AG08395 (cell line): ENCODE measurements at regions not wholly inside any gene's neighbourhood (a gene's known extent, or its start where the extent isn't known, plus 50 kb on each side); places are given as distances from the start of the nearest gene placed in this dataset.

ENCODE experiments used
- DNase-seq: peaks from one replicate; pipeline ENCODE4 v3.0.0; 2012; ENCODE audit warnings: mixed read lengths, low spot score

DNA sequence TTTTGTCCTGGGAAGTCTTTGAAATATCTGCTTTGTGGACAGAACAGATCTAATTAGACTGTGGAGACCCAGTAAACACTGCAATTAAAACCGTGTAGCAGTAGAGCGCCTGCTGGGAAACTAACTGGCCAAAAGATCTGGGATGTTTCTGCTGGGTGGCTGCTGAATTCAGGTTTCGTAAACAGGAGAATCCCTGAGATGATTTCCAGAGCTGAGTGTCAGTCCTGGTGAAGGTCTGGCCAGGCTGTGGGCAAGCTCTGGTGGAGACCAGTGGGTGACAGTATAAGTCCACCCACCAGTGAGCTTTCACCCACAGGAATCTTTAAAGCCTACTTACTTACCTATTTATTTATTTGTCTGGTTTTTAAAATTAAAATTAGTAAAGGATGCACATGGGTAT lies 257.2 kb downstream of the IRF8 start:
- DNase-seq, result no peak

DNA sequence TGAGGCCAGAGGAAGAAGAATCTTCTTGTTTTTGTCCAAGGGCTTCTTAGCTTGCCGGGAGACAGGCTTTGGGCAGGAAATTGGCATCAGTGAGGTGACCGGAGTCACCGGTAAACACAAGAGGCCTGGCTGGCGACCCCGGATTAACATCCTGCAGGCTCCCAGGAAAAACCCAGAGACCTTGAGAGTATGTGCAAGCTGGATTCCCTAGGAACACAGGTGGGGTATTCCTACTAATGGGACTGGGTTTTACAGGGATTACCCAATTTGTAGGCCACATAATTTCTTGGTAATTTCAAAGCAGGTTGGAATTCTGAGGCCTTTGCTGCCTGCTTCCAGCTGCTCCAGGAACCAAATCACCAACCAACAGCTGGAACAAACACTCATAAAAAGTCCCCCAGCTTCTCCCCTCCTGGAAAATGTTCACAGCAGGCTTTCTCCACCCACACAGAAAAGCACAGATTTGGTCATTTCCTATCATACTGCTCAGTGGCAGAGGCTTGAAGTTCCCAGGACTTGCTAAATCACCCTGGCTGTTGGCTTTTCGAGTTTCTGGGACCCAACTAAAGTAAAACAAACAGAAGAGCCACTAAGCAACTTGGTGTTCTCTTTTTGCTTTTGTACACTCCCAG lies 258.8 kb downstream of the IRF8 start:
- DNase-seq, result no peak

DNA sequence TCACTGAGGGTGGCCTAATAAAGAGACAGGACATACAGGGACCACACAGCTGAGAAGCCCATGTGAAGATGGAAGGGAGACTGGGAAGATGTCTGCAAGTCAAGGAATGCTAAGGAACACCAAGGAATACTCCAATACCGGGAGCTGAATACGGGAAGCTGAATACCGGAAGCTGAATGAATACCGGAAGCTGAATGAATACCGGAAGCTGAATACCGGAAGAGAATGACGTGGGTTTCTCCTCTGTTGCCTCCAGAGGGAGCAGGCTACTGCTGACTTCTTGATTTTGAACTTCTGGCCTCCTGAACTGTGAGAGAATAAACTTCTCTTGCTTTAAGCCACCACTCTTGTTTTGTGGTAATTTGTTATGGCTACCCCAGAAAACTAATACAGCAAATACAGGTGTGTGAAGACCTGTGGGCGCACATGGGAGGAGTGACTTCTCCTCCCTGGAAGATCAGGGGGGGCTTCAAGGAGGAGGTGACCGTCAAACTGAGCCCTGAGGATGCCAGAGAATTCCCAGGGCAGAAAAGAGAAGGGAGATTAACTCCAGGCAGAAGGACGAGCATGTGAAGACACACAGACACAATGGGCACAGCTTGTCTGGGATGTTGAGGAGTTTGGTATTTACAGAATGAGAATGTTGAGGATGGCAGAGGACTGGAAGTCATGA lies 259.9 kb downstream of the IRF8 start:
- DNase-seq, result no peak

DNA sequence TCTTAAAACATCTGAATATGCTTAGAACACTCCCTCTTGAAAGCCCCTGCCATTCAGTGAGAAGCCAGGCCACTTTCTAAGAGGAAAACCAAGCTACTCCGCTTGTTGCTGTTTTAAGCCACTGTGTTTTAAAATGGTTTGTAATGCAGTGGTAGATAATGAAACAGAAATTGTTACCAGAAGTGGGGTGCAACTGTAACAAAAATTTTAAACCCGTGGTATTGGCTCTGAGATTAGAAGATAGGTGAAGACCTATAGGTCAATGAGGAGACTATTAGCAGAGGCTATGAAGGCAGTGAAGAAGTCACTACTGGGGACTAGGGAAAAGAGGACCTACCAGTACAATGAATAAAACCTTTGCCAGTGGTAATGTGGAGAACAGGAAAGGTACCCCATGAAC lies 266.5 kb downstream of the IRF8 start:
- no peak for DNase-seq

DNA sequence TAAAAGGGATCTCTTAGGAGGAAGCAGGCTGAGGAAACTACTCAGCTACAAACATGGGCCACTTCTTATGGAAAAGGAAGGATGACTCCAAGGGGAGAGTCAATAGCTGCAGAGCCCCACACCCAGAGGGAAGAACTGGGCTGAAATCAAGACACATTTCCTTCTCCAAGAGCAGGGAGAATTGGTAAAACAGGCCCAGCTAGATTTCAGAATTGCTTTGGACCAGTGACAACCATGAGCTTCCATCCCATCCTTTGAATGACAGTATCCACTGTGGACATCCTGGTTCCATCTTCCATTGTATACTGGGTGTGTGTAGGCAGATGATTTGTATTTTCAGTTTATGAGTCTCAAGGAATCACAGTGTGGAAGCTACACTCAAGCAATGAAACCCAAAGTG lies 267.5 kb downstream of the IRF8 start:
- DNase-seq, result no peak

DNA sequence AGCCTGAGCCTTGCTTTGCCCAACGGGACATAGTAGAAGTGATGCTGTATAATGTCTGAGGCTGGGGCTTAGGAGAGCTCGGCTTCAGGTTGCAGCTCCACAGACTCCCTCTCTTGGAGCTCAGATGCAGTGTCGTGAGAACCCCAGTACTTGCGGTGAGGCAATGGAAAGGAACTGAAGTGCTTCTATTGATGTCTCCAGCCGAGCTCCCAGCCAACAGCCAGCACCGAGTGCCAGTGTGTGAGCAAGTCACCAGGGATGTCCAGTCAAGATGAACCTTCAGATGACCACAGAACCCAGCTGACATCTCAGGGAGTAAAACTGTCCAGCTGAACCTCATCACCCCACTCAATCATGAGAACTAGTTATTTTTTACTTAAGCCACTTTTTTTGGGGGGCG lies 268.1 kb downstream of the IRF8 start:
- DNase-seq, result no peak

DNA sequence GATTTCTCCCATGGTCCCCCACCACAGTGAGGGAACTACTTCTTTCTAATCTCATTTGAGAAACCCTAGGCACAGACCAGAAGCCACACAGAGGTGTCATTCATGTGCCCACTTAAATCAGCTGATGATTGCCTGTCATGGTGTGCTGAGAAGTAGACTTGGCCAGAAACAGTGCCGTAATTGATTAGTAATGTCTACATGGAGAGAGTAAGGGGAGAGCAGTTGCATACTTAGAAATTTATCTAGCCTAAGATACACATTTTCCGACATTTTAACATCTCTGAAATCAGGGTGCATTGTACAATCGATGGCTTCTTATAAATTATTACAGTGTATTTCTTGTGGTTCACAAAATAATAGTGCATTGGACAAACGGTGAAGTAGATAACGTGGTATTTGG lies 271.8 kb downstream of the IRF8 start:
- DNase-seq, result no peak

DNA sequence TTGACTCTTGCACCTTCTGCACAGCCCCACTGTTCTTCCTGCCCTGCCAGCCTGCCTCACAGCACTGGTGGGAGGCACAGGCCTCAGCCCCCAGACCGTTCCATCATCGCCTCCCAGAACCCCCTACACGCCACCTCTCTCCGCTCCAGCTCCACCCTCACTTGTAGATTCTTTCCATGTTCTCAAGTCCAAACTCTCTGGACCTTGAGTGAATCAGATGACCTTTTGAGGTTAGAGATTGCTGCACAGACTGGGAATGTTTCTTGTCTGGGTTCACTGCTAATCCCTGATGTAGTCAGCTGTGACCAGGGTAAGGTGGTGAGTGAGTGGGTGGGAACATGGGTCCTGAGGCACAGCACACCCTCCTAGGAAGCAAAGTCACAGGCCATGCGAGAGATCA lies 272.4 kb downstream of the IRF8 start:
- DNase-seq, result no peak

DNA sequence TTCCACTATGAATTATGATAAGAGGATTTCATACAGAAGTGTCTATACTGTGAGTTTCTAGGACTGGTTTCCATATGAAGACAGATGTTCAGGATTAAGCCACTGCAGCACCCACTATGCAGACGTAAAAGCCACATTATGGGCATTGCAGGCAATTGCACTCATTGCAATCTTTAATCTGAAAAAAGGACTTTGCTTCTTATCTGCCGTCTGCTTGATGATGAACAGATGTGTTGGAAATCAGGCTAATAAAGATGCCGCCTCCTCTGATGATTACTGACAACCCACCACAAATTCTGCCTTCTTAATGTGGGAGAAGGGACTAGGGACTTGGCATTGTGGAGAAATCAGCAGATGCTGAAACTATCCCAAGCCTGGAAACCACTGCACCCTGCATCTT lies 276.9 kb downstream of the IRF8 start:
- no peak for DNase-seq

DNA sequence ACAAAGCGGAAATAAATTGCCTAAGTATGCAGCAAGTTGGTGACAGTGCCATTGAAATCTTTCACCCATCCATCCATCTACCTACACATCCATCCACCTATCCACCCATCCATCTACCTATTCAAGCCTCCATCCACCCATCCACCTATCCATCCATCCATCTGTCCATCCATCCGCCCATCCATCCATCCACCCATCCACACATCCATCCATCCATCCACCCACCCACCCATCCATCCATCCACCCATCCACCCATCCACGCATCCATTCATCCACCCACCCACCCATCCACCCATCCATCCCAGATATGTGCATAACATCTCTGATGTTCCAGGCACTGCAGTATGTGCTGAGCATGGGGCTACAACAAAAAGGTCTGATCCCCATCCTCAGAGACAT lies 277.5 kb downstream of the IRF8 start:
- no peak for DNase-seq

DNA sequence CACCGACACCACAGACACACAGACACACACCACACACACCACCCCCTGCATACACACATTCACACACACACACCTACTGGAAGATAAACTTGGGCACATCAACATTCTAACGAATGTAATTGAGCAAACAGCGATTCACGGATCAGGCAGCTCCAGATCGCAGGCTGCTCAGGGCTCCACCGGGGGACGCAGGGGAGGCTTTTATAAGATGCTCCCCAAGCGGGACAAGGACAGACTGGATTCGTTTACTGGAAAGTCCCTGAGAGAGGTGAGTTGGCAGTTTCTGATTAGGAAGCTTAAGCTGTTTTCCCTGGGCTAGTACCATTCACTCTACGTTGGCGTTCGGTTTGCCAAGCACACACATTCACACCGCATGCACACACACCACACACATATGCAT lies 281.3 kb downstream of the IRF8 start:
- DNase-seq, result no peak

DNA sequence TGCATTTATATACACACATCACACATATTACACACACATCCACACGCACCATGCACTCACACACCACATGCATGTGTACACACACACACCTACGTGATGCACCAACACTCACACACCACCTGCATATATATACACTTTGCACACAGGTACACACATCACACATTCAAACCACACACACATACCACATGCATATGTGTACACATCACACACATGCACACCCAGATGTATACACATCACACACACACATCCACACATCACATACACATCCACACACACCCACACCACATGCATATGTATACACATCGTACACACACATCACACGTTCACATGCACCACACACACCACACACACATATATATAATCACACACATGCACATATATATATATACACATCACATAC lies 281.8 kb downstream of the IRF8 start:
- DNase-seq, result no peak

DNA sequence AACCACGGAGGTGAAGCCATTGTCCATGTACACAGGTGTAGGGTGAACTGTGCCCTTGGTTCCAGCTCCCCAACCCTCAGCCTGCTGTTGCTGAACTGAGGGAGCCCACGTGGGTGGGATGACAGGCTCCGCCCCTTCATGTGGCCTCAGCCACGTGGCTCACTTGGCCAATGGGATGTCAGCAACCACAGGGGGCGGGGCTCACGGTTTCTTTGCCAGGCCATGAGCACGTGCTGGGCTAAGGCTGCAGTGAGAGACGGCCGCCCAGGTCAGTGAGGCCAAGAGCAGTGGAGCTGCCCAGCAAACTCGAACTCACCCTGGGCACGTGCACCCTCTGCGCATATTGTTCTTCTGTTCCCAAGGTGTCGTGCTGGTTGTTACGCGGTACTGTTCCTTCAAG lies 282.6 kb downstream of the IRF8 start:
- DNase-seq, result no peak

DNA sequence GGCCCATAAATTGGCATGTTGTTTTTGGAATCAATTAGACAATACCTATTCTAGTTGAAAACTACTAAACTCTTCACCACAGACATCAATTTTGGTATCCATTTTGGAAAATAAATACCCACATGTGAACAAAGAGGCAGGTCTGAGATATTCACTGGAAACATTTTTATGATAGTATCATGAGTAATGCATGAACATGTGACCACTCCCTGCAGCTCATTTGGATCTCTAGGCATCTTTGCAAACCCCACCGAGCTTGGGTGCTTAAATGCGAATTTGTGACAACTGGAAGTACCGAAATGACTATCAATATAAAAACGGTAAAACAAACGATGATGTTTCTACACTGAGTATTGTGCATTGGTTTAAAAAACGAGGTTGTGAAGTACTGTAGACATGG lies 285.2 kb downstream of the IRF8 start:
- DNase-seq, result no peak

DNA sequence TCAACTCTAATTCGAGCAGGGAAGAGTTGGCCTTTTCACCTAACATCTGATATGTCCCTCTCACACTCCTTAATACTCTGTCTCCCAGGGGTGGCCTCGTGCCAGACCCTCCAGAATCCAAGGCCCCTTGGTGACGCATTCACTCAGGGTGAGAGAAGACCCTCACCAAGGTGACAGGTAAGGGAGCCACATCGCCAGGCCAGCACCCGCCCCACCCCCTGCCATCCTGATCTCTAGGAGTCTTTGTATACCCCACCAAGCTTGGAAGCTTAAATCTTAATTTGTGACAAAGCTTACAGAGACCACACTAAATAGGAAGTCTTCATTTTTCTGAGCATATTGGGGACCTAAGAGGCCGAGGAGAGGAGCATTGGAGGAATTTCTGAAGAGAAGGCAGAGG lies 286.1 kb downstream of the IRF8 start:
- DNase-seq, result no peak

DNA sequence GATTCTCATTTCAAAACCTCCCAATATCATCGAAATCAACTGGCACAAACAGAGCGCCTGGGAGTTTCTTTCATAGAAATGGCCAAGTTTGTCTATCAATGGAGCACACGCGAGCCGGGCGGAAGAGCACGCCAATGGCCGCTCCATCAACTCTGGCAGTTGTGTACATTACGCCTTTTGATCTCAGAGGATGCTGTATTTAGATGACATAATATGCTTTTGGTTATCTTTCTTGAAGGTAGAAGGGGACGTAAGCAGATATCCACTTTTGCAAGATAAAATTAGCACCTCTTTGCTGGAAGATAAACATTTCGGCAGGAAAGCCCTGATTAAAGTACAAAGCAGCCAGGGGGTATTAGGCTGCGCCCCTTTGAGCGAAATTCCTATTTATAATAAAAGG lies 287.4 kb downstream of the IRF8 start:
- DNase-seq, result no peak

DNA sequence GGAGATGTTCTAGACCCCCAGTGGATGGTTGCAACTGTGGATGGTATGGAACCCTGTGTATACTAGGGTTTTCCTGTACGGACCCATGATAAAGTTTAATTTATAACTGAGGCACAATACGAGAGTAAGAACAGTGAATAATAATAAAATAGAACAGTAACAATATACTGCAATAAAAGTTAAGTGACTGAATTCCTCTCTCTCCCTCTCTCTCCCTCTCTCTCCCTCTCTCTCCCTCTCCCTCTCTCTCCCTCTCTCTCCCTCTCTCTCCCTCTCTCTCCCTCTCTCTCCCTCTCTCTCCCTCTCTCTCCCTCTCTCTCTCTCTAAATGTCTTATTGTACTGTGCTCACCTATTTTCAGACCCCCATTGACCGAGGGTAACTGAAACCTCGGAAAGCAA lies 291.0 kb downstream of the IRF8 start:
- no peak for DNase-seq

DNA sequence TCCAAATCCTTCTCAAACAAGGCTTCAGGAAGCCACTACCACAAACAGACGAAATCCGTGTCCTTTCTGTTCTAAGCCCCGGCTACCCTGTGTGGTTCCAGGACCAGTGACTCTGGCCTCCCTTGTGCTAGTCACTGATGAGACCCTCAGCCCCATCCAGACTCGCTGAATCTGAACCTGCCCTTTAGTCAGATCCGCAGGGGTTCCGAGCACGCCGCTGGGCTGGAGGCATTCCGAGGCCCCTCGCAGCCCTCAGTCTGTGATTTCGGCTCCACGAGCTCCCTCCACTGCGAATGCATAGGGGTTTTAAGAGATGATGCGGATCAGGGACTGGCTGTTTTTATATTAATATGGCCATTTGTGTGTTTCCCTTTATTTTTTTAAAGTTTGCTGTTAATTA lies 292.7 kb downstream of the IRF8 start:
- no peak for DNase-seq

DNA sequence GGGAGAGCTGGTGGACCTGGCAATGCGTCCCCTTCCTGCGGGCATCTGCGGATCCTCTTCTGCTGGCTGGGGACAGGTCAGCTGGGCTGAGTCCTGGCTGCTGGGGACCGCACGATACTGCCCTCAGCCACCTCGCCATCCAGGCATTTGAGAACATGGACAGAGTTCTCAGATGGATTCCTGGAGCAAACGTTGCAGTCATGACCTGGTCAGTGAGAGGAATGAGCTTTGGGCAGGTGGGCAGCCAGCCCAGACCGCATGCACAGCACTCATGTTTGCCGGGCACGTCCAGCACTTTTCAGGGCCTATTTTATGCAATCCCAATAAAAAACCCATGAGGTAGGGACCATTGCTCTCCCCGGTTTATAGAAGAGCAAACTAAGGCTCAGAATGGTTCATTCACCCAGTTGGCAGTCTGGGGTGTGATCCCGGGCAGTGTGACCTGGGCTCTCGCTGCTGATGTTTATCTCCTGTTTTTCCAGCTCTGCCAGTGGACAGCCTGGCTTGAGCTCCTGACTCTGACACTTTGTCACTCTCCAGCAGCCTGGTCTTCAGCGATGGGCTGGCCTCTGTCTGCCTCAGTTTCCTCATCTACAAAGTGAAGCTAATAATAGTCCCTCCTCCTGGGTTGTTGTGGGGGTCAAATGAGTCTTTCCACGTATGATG lies 294.7 kb downstream of the IRF8 start:
- DNase-seq, result no peak

DNA sequence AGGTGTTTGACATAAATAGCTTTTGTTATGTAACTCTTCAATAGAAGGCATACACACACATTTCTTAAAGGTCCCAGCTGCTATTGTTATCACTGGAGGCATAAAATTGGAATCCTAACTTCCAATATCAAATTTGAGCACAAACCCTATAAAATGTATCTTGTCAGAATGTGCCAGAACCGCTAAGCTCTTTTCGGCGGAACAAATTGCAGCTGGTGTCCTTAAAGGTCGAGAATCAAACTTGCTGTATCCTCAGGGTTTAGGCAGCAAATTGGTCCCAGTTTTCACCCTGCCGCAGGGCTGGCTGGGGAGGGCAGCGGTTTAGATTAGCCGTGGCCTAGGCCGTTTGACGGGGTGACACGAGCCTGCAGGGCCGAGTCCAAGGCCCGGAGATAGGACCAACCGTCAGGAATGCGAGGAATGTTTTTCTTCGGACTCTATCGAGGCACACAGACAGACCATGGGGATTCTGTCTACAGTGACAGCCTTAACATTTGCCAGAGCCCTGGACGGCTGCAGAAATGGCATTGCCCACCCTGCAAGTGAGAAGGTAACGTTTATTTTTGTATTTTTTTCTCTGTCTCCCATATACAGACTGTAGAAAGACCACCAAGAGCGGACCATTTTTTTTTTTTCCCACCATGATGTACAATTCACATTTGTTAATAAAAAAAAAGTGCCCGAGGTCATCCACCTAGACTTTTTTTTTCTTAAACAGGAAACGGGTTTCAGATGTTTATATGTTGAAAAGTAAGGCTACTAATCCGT lies 297.1 kb downstream of the IRF8 start:
- DNase-seq, result no peak

DNA sequence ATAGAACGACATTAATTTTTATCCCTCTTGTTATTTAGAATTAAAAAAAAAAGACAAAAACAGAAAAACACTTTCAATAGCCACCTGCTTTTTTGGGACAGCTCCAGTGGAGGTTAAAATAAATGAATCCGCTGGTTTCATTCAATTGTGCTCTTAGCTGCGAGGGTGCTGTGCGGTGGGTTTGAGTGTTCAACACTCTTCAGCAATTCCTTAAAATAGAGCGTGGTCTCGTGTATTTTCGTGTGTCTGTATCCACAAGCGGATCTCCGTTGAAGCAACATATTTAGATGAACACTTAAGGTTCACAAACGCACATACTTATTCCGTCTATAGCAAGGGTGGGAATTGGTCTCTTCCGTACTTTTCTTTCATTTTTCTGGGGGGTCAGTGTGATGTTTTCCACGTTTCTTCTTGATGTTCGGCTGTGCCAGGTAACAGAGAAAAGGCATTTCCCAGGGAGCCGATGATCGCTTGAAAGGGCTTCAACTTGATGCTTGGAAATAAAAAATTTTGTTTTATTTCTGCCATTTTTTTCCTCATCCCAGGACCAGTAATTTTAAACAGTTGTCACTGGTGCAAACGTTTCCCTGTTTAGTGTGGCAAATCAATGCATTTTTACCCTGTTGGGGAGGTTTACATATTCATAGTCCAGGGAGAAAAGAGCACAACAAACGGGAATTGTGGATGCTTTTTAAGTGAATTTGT lies 297.9 kb downstream of the IRF8 start:
- DNase-seq, result no peak
